ENCODE measurements at regions not wholly inside any gene's neighbourhood (a gene's known extent, or its start where the extent isn't known, plus 50 kb on each side); places are given as distances from the start of the nearest gene placed in this dataset.

DNA sequence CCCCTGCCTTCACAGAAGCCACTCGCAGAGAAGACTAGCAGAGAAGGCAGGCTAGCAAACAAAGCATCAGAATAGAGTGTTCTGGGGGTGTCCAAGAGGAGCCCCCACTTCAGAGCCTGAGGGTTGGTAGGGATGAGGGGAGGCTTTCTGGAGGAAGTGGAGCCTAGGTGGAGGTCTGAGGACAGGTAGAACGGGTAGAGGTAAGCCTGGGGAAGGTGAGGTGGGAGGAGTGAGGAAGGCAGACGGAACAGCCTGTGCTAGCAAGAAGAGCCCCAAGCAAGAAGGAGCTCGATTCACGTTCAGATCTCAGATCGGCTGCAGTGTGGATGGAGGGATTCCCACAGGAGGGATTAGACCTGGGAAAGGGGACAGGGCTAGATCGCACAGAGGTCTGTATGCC, 66.0 kb upstream of the DUSP5 start:
- H3K9ac ChIP-seq (ENCODE audit: control insufficient read depth, insufficient read depth, low read length): no peak overlapping the region
- ChIA-PET POLR2A (interaction anchor here (0.6 kb wide), 1 partner anchor 20 kb away, joined by 3 read pairs; no protein-coding TSS in a partner anchor), RAD21 (ENCODE audit: unreplicated experiment) (interaction anchor here (0.8 to 1.3 kb wide), 4 partner anchors 10 to 77 kb away, joined by 3 read pairs; no protein-coding TSS in a partner anchor), CTCF (interaction anchor here (0.7 to 1.7 kb wide), 2 partner anchors 10 to 22 kb away, joined by 4 to 5 read pairs; no protein-coding TSS in a partner anchor), SMC1A (ENCODE audit: uncharacterized antibody, unreplicated experiment) (interaction anchor here (0.6 to 3.5 kb wide), 6 partner anchors 16 to 975 kb away, joined by 3 to 13 read pairs (median 4); no protein-coding TSS in a partner anchor)
- H3K9me3 ChIP-seq (replicated peaks; ENCODE audit: control insufficient read depth, insufficient read depth, low read length): no peaks in the 10 kb centered on the region; the same call in 1 of the 3 replicates
- BruUV-seq (replicated peaks): no TSS peak
- H3K27me3 ChIP-seq (replicated peaks in 1 of 2; ENCODE audit: control insufficient read depth in 2 of 2, insufficient read depth in 2 of 2, low read length in 1 of 2): no peaks in the 10 kb centered on the region
- no peaks in the 10 kb centered on the region for H4K20me1 ChIP-seq (ENCODE audit: control insufficient read depth, insufficient read depth)
- no peak for DNase-seq (ENCODE audit: low read depth, low spot score)
- WGBS (ENCODE audit: insufficient coverage, insufficient replicate concordance, low lambda C conversion rate, missing lambda C conversion rate): 70% methylated on average over 7 of the region's 7 CpGs
- no peaks in the 10 kb centered on the region for H3K36me3 ChIP-seq (ENCODE audit: control insufficient read depth in 2 of 2, insufficient read depth in 2 of 2, low read length in 1 of 2)
- in situ Hi-C loops (cut with MboI) (no loop called here), intact Hi-C loops (cut with micrococcal nuclease; ENCODE audit: unreplicated experiment) (no loop called here)
- H3K4me1 ChIP-seq (ENCODE audit: control insufficient read depth, insufficient read depth, low read length): peaks cover 8% of the 10 kb centered on the region
- no peak overlapping the region for H3K4me2 ChIP-seq (ENCODE audit: control insufficient read depth, insufficient read depth)
- no peaks in the 10 kb centered on the region for H3K79me2 ChIP-seq (ENCODE audit: control insufficient read depth, insufficient read depth, low read length)
- no peak for ATAC-seq
- no peak overlapping the region for H3K27ac ChIP-seq (ENCODE audit: control insufficient read depth, insufficient read depth)
- no peak overlapping the region for H2AFZ ChIP-seq (ENCODE audit: control insufficient read depth, low read depth, low read length)
- no peak overlapping the region for H3K4me3 ChIP-seq
- FAIRE-seq: no peak
- TF ChIP-seq SMARCA5 (IDR thresholded peaks at IDR 0.05) (no peak), FOXM1 (IDR thresholded peaks at IDR 0.05; ENCODE audit: low read depth, low read length) (no peak), STAT1 (conservative IDR thresholded peaks at IDR 0.05) (no peak), ZBTB11 (CRISPR knock-in tag; IDR thresholded peaks at IDR 0.05) (no peak), NKRF (conservative IDR thresholded peaks at IDR 0.05) (no peak), ATF2 (IDR thresholded peaks at IDR 0.05; ENCODE audit: low read length) (no peak), ETV6 (conservative IDR thresholded peaks at IDR 0.05 in 1 of 2, IDR thresholded peaks at IDR 0.05 in 1 of 2; ENCODE audit: borderline replicate concordance in 1 of 2, low read depth in 1 of 2) (no peak), TAF1 (IDR thresholded peaks at IDR 0.05; ENCODE audit: borderline replicate concordance, low read depth, low read length) (no peak)
- TF ChIP-seq, protein P1, sequence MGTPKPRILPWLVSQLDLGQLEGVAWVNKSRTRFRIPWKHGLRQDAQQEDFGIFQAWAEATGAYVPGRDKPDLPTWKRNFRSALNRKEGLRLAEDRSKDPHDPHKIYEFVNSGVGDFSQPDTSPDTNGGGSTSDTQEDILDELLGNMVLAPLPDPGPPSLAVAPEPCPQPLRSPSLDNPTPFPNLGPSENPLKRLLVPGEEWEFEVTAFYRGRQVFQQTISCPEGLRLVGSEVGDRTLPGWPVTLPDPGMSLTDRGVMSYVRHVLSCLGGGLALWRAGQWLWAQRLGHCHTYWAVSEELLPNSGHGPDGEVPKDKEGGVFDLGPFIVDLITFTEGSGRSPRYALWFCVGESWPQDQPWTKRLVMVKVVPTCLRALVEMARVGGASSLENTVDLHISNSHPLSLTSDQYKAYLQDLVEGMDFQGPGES (IDR thresholded peaks at IDR 0.05): no peak
- TF ChIP-seq, protein P2, sequence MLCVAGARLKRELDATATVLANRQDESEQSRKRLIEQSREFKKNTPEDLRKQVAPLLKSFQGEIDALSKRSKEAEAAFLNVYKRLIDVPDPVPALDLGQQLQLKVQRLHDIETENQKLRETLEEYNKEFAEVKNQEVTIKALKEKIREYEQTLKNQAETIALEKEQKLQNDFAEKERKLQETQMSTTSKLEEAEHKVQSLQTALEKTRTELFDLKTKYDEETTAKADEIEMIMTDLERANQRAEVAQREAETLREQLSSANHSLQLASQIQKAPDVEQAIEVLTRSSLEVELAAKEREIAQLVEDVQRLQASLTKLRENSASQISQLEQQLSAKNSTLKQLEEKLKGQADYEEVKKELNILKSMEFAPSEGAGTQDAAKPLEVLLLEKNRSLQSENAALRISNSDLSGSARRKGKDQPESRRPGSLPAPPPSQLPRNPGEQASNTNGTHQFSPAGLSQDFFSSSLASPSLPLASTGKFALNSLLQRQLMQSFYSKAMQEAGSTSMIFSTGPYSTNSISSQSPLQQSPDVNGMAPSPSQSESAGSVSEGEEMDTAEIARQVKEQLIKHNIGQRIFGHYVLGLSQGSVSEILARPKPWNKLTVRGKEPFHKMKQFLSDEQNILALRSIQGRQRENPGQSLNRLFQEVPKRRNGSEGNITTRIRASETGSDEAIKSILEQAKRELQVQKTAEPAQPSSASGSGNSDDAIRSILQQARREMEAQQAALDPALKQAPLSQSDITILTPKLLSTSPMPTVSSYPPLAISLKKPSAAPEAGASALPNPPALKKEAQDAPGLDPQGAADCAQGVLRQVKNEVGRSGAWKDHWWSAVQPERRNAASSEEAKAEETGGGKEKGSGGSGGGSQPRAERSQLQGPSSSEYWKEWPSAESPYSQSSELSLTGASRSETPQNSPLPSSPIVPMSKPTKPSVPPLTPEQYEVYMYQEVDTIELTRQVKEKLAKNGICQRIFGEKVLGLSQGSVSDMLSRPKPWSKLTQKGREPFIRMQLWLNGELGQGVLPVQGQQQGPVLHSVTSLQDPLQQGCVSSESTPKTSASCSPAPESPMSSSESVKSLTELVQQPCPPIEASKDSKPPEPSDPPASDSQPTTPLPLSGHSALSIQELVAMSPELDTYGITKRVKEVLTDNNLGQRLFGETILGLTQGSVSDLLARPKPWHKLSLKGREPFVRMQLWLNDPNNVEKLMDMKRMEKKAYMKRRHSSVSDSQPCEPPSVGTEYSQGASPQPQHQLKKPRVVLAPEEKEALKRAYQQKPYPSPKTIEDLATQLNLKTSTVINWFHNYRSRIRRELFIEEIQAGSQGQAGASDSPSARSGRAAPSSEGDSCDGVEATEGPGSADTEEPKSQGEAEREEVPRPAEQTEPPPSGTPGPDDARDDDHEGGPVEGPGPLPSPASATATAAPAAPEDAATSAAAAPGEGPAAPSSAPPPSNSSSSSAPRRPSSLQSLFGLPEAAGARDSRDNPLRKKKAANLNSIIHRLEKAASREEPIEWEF (IDR thresholded peaks at IDR 0.05; ENCODE audit: insufficient replicate concordance, low read depth, low read length): no peak
